NCI-H187 (cell line): ENCODE measurements at regions not wholly inside any gene's neighbourhood (a gene's known extent, or its start where the extent isn't known, plus 50 kb on each side); places are given as distances from the start of the nearest gene placed in this dataset.
"Not testable (repeated sequence)": the region's sequence is repeated elsewhere in the genome, so short reads cannot be mapped to it uniquely, and the experiment has no call there.

Experiments
- DNase-seq, 2 experiments: peaks; one replicate each; lab custom pipeline; 2025; lab: John Stamatoyannopoulos, UW

GRCh38 chr4:85165808-85166207 lies 199.3 kb upstream of the WDFY3 start:
- no peak for DNase-seq

GRCh38 chr4:85166318-85166717 lies 199.8 kb upstream of the WDFY3 start:
- peak in 1 of 2 experiments; percentile 20 for DNase-seq

GRCh38 chr4:85168234-85168834 lies 201.8 kb upstream of the WDFY3 start:
- DNase-seq: no peak

GRCh38 chr4:85170241-85170640 lies 203.8 kb upstream of the WDFY3 start:
- DNase-seq: no peak

- DNase-seq: no peak
Observed at GRCh38 chr4:85175190-85175589, 208.7 kb upstream of the WDFY3 start.

- DNase-seq: no peak
Observed at GRCh38 chr4:85177092-85177491, 210.6 kb upstream of the WDFY3 start.

GRCh38 chr4:85177679-85178078 lies 211.2 kb upstream of the WDFY3 start:
- DNase-seq: no peak

- DNase-seq: no peak
Observed at GRCh38 chr4:85180533-85180932, 214.0 kb upstream of the WDFY3 start.

GRCh38 chr4:85187106-85187505 lies 220.6 kb upstream of the WDFY3 start:
- DNase-seq: no peak

- not testable (repeated sequence) for DNase-seq
Observed at GRCh38 chr4:85196015-85196414, 229.5 kb upstream of the WDFY3 start.

- no peak for DNase-seq
Observed at GRCh38 chr4:85200106-85200505, 233.6 kb upstream of the WDFY3 start.

GRCh38 chr4:85209161-85209560 lies 242.7 kb upstream of the WDFY3 start:
- no peak for DNase-seq

- DNase-seq: no peak
Observed at GRCh38 chr4:85210353-85210752, 243.9 kb upstream of the WDFY3 start.

GRCh38 chr4:85216571-85216970 lies 250.1 kb upstream of the WDFY3 start:
- not testable (repeated sequence) for DNase-seq

GRCh38 chr4:85218756-85219155 lies 252.3 kb upstream of the WDFY3 start:
- no peak for DNase-seq

GRCh38 chr4:85221606-85222005 lies 253.3 kb upstream of the ARHGAP24 start:
- no peak for DNase-seq

GRCh38 chr4:85222561-85222960 lies 252.4 kb upstream of the ARHGAP24 start:
- no peak for DNase-seq

- no peak for DNase-seq
Observed at GRCh38 chr4:85228264-85228663, 246.7 kb upstream of the ARHGAP24 start.

GRCh38 chr4:85233516-85233915 lies 241.4 kb upstream of the ARHGAP24 start:
- DNase-seq: no peak

GRCh38 chr4:85243857-85244256 lies 231.1 kb upstream of the ARHGAP24 start:
- no peak for DNase-seq

GRCh38 chr4:85244638-85245037 lies 230.3 kb upstream of the ARHGAP24 start:
- DNase-seq: no peak

- DNase-seq: no peak
Observed at GRCh38 chr4:85246055-85246454, 228.9 kb upstream of the ARHGAP24 start.

- no peak for DNase-seq
Observed at GRCh38 chr4:85250852-85251251, 224.1 kb upstream of the ARHGAP24 start.

GRCh38 chr4:85257817-85258370 lies 217.1 kb upstream of the ARHGAP24 start:
- no peak for DNase-seq
